Lung (tissue), 11 donors: ENCODE measurements at regions not wholly inside any gene's neighbourhood (a gene's known extent, or its start where the extent isn't known, plus 50 kb on each side); places are given as distances from the start of the nearest gene placed in this dataset.

Source experiments
- ATAC-seq: fragments of 200-7000 bp; cut with Tn5 transposase; one replicate; pipeline ENCODE4 v1.9.1; 2020; ENCODE audit warnings: moderate number of reproducible peaks; ENCODE audit not compliant: insufficient read depth, low FRiP score
- DNase-seq, 3 donors: peaks; one replicate each; pipeline ENCODE4 v3.0.0-alpha.2; 2013 to 2017
- H3K27ac ChIP-seq, 2 donors: one replicate each; pipeline ENCODE4 v1.5.1; 2013; ENCODE audit warnings: mild to moderate bottlenecking in 2 of 2, moderate library complexity in 2 of 2, control low read depth in 1 of 2, inconsistent platforms in 1 of 2, low read depth in 1 of 2, low read length in 1 of 2
- H3K27me3 ChIP-seq, 3 donors: one replicate each; pipeline ENCODE4 v1.5.1; 2013; ENCODE audit warnings: low read length in 2 of 3; ENCODE audit not compliant: control insufficient read depth in 3 of 3, insufficient read depth in 3 of 3
- H3K36me3 ChIP-seq, 4 donors: one replicate each; pipeline ENCODE4 v1.5.1; 2013; ENCODE audit warnings: low read length in 4 of 4, mild to moderate bottlenecking in 1 of 4, moderate library complexity in 1 of 4; ENCODE audit not compliant: control insufficient read depth in 4 of 4, insufficient read depth in 4 of 4
- H3K4me1 ChIP-seq, 5 donors: one replicate each; pipeline ENCODE4 v1.5.1; 2013; ENCODE audit warnings: low read length in 5 of 5, mild to moderate bottlenecking in 2 of 5, moderate library complexity in 1 of 5; ENCODE audit not compliant: control insufficient read depth in 5 of 5, insufficient read depth in 5 of 5
- H3K4me3 ChIP-seq: one replicate; pipeline ENCODE4 v1.5.1; 2013; ENCODE audit warnings: mild to moderate bottlenecking, control low read depth, moderate library complexity
- H3K9ac ChIP-seq, 2 donors: one replicate each; pipeline ENCODE4 v1.5.1; 2013; ENCODE audit warnings: low read length in 2 of 2, control low read depth in 1 of 2; ENCODE audit not compliant: insufficient read depth in 1 of 2
- H3K9me3 ChIP-seq, 4 donors: one replicate each; pipeline ENCODE4 v1.5.1; 2013; ENCODE audit warnings: low read length in 3 of 4, mild to moderate bottlenecking in 1 of 4, moderate library complexity in 1 of 4; ENCODE audit not compliant: control insufficient read depth in 4 of 4, insufficient read depth in 3 of 4
- CTCF ChIP-seq: IDR thresholded peaks from 2 replicates; pipeline ENCODE4 v1.5.1; 2012; ENCODE audit warnings: mild to moderate bottlenecking; ENCODE audit errors: control extremely low read depth, extremely low read depth
- WGBS, 2 donors: extraction: QIAGEN DNeasy Blood & Tissue Kit; methylation state at CpG; one replicate each; pipeline ENCODE4 v1.1.7; 2013; 5-methylcytosine and 5-hydroxymethylcytosine counted together
- donor health status: control.
- donor health status: control.
- donor health status: Bipolar disorder and iron deficiency.
- donor health status: healthy.
- donor health status: DM: yes; HTN: yes; CAD: no.

- peak; percentile 72 to 84 (median 73) for DNase-seq
Observed at GRCh38 chr1:30809514-30810263, 52.1 kb upstream of the LAPTM5 start.

DNA sequence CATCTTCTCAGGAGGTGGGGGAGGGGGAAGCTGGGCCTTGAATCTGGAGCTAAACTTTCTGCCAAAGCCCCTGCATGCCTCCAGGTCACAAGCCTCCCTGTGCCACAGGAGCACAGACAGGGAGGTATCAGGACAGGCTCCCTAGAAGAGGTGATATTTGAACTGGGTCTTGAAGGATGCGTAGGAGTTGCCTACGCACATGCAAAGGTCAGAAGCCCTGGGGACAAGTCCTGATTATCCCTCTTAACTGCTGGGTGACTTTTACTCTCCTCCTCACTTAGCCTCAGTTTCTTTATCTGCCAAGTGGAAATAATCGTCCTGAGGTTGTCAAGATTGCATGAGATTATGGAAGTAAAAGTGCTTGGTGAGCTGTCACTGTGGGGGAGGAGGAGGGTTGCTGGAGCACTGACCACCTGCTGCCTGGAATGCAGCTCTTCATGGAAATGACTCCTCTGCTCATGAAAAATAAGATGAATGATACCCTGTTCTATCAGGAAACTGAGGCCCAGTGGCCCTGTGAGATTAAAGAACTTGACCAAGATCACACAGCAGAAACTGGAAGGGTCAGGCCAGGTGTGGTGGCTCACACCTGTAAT, 50.6 kb upstream of the LAPTM5 start:
- Histone ChIP-seq H3K9ac (no peak overlapping the region), H3K4me1 (peaks cover 0 to 38% (median 7%) of the 10 kb centered on the region in 5 donors), H3K27me3 (peaks cover 0 to 6% (median 5%) of the 10 kb centered on the region in 3 donors), H3K36me3 (no peaks in the 10 kb centered on the region), H3K27ac (no peak overlapping the region), H3K4me3 (no peak overlapping the region), H3K9me3 (no peaks in the 10 kb centered on the region)
- DNase-seq = no peak
- WGBS, 2 donors = 90 to 94% methylated on average over 3 of the region's 3 CpGs
- ATAC-seq = no peak
- TF ChIP-seq CTCF = no peak

More at GRCh38 chr1:30809514-30810263, 52.1 kb upstream of the LAPTM5 start:
- ATAC-seq = peak; percentile 29
- 51 to 55% methylated on average over 14 of the region's 14 CpGs for WGBS, 2 donors
- no peak for TF ChIP-seq CTCF
- H3K9ac ChIP-seq = no peak overlapping the region
- H3K27ac ChIP-seq = peak overlapping the region in 1 of 2 donors; percentile 5
- H3K27me3 ChIP-seq = peaks cover 0 to 10% (median 5%) of the 10 kb centered on the region in 3 donors
- no peaks in the 10 kb centered on the region for H3K9me3 ChIP-seq
- H3K36me3 ChIP-seq = no peaks in the 10 kb centered on the region
- peaks cover 0 to 38% (median 7%) of the 10 kb centered on the region in 5 donors for H3K4me1 ChIP-seq
- H3K4me3 ChIP-seq = no peak overlapping the region

DNA sequence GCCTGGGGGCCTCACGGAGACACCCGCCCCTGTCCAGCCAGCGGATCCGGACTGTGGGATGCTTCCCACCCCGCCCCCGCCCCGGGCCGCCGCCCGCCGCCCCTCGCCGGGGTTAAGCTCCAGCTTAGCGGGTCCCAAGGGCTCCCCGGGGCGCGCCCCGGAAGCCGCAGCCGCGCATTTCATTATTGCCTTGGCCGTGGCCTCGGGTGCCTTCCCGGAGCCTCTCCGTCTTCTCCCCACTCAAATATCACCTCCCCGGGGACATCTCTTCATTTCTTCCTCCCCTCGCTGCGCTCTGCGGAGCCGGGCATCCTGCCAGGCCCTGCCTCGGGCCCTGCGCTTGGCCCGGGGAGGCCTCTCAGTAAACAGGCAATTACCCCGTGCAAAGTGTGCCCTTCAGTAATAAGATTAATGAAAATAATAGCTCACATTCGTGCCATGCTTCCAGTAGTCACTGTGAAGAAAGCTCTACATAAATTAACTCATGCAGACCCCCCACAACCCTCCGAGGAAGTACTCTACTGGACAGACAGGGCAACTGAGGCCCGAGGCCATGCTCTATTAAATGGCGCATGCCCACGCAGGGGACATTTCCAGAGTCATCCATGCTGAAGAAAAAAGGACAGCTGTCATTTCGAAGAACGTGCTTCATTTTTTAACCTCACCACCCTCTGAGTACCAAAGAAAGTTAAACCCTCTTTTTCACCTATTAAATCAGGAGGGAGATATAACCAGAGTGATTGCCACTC, 49.9 kb upstream of the LAPTM5 start:
- H3K9me3 ChIP-seq = no peaks in the 10 kb centered on the region
- no peak overlapping the region for H3K9ac ChIP-seq
- WGBS, 2 donors = 31 to 37% methylated on average over 33 to 41 of the region's 41 CpGs
- peaks cover 0 to 37% (median 7%) of the 10 kb centered on the region in 5 donors for H3K4me1 ChIP-seq
- H3K27me3 ChIP-seq = peaks cover 0 to 6% (median 5%) of the 10 kb centered on the region in 3 donors
- no peak overlapping the region for H3K27ac ChIP-seq
- TF ChIP-seq CTCF = no peak
- no peak for ATAC-seq
- no peaks in the 10 kb centered on the region for H3K36me3 ChIP-seq
- peak; percentile 41 to 72 (median 50) for DNase-seq
- no peak overlapping the region for H3K4me3 ChIP-seq
